ENCODE measurements at regions not wholly inside any gene's neighbourhood (a gene's known extent, or its start where the extent isn't known, plus 50 kb on each side); places are given as distances from the start of the nearest gene placed in this dataset.

DNA sequence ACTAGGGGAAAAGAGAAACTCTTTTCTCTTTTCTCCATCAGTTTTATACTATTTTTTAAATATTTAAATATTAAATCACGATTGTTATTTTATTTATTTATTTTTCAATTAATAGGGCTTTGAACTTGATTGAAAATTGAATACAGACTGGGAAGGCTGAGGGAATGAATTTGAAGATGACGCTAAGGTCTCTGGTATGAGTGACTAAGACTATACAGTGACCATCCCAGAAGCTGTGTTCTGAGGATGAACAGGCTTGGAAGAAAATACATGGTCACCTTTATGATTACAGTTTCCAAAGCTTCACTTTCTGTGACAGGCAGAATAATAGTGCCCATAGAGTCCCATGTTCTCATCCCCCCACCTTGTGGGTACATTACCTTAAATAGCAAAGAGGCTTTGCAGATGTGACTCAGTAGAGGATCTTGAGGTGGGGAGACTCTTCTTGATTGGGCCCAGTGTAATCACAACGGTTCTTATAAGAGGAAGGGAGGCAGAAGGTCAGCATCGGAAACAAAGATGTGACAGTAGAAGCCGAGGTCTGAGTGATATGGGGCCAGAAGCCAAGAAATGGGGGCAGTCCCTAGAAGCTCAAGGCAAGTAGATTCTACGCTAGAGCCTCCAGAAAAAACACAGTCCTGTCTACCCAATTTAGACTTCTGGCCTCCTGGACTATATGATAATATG, 51.0 kb upstream of the LPP start:
- H4K5ac ChIP-seq (ENCODE audit: insufficient read length, low read depth, low read length) = no peak overlapping the region
- no peaks in the 10 kb centered on the region for H3K9me3 ChIP-seq (ENCODE audit: control insufficient read depth, low read depth, low read length)
- H3K4me2 ChIP-seq (ENCODE audit: insufficient read depth, insufficient read length, low read length) = no peak overlapping the region
- H3K23me2 ChIP-seq (ENCODE audit: insufficient read length, low read depth, low read length, poor library complexity, severe bottlenecking) = no peaks in the 10 kb centered on the region
- H3K14ac ChIP-seq (ENCODE audit: insufficient read depth, low read length) = no peak overlapping the region
- H2AK5ac ChIP-seq (ENCODE audit: insufficient read length, low read length) = no peak overlapping the region
- no peak overlapping the region for H3K56ac ChIP-seq (ENCODE audit: insufficient read length, low read depth, low read length)
- no peaks in the 10 kb centered on the region for H3K27me3 ChIP-seq (ENCODE audit: insufficient read depth, low read length)
- no peaks in the 10 kb centered on the region; the same call in 1 of the 2 replicates for H3K4me1 ChIP-seq (ENCODE audit: insufficient read depth, low read length)
- Mint-ChIP-seq H3K27ac (no peak overlapping the region), H3K9me3 (peaks cover 0 to 10% of the 10 kb centered on the region in 2 experiments; a peak in 2 of 5 replicates), H3K36me3 (ENCODE audit: insufficient read depth in 1 of 3, low read depth in 3 of 3) (0 out of 7 replicates have a peak, but pooled peaks cover 0 to 4% (median 0%) of the 10 kb centered on the region in 3 experiments), H3K4me3 (no peak overlapping the region), H3K27me3 (ENCODE audit: low read depth) (peaks cover 4% of the 10 kb centered on the region), H3K4me1 (peaks cover 15 to 17% of the 10 kb centered on the region in 2 experiments)
- H3K27ac ChIP-seq (ENCODE audit: insufficient read length, low read depth, low read length) = no peak overlapping the region
- no peaks in the 10 kb centered on the region for H3K79me2 ChIP-seq (ENCODE audit: insufficient read depth, low read length)
- no peak overlapping the region for H3K23ac ChIP-seq (ENCODE audit: insufficient read length, low read depth, low read length)
- H3K18ac ChIP-seq (ENCODE audit: insufficient read length, low read depth, low read length) = no peak overlapping the region
- TF ChIP-seq, protein P1, sequence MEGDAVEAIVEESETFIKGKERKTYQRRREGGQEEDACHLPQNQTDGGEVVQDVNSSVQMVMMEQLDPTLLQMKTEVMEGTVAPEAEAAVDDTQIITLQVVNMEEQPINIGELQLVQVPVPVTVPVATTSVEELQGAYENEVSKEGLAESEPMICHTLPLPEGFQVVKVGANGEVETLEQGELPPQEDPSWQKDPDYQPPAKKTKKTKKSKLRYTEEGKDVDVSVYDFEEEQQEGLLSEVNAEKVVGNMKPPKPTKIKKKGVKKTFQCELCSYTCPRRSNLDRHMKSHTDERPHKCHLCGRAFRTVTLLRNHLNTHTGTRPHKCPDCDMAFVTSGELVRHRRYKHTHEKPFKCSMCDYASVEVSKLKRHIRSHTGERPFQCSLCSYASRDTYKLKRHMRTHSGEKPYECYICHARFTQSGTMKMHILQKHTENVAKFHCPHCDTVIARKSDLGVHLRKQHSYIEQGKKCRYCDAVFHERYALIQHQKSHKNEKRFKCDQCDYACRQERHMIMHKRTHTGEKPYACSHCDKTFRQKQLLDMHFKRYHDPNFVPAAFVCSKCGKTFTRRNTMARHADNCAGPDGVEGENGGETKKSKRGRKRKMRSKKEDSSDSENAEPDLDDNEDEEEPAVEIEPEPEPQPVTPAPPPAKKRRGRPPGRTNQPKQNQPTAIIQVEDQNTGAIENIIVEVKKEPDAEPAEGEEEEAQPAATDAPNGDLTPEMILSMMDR (conservative IDR thresholded peaks at IDR 0.05) = no peak
- H4K8ac ChIP-seq (replicated peaks; ENCODE audit: insufficient read length, low read depth, low read length) = no peak overlapping the region
- no peak overlapping the region for H3K4ac ChIP-seq (ENCODE audit: low read depth, low read length)
- H4K91ac ChIP-seq (ENCODE audit: insufficient read length, low read depth, low read length) = no peak overlapping the region
- no peak overlapping the region for H3T11ph ChIP-seq (ENCODE audit: low read length)
- no peak for DNase-seq
- no peak overlapping the region for H2BK15ac ChIP-seq (ENCODE audit: low read depth, low read length)
- no peaks in the 10 kb centered on the region for H4K20me1 ChIP-seq (ENCODE audit: control insufficient read depth, insufficient read depth, insufficient read length)
- no peak overlapping the region for H3K9ac ChIP-seq (ENCODE audit: extremely low read depth, insufficient read length, low read length)
- no CpG with 5 or more reads among the region's 6 CpGs for WGBS (ENCODE audit: extremely low coverage, insufficient read length, low lambda C conversion rate)
- H3K79me1 ChIP-seq (ENCODE audit: insufficient read depth, low read depth, low read length, poor library complexity, severe bottlenecking) = no peaks in the 10 kb centered on the region
- no peak overlapping the region for H2BK12ac ChIP-seq (ENCODE audit: insufficient read length, low read depth, low read length)
- no peak overlapping the region for H2BK120ac ChIP-seq (ENCODE audit: low read depth, low read length, poor library complexity, severe bottlenecking)
- H2BK20ac ChIP-seq (ENCODE audit: low read depth, low read length, poor library complexity, severe bottlenecking) = no peak overlapping the region
- no peak overlapping the region for H2AFZ ChIP-seq (ENCODE audit: low read length)
- H2BK5ac ChIP-seq (ENCODE audit: insufficient read length, low read length) = no peak overlapping the region

Data from H9 (cell line).